ENCODE measurements at regions not wholly inside any gene's neighbourhood (a gene's known extent, or its start where the extent isn't known, plus 50 kb on each side); places are given as distances from the start of the nearest gene placed in this dataset.

- TF ChIP-seq EZH2phosphoT487 (IDR thresholded peaks at IDR 0.05; ENCODE audit: borderline replicate concordance) (no peak), CTCF (conservative IDR thresholded peaks at IDR 0.05; ENCODE audit: low read length) (no peak)
These were observed 472.1 kb downstream of the SEMA3D start for GRCh38 chr7:84714765-84715164.

Measured in Loucy (cell line).